ENCODE measurements at regions not wholly inside any gene's neighbourhood (a gene's known extent, or its start where the extent isn't known, plus 50 kb on each side); places are given as distances from the start of the nearest gene placed in this dataset.
"Not testable (repeated sequence)": the region's sequence is repeated elsewhere in the genome, so short reads cannot be mapped to it uniquely, and the experiment has no call there.

GRCh38 chr11:116342148-116342547, 430.6 kb downstream of the BUD13 start:
- no peaks in the 10 kb centered on the region for H3K4me1 ChIP-seq
- TF ChIP-seq CTCF (IDR thresholded peaks at IDR 0.05): no peak
- intact Hi-C loops (cut with DNase I): no loop called here
- no peak overlapping the region for H3K27ac ChIP-seq
- no peaks in the 10 kb centered on the region for H3K36me3 ChIP-seq
- no peak overlapping the region for H3K4me3 ChIP-seq
- DNase-seq (ENCODE audit: low spot score in 2 of 2): peak in 1 of 2 donors; percentile 34
- H3K9me3 ChIP-seq: no peaks in the 10 kb centered on the region
- no peaks in the 10 kb centered on the region for H3K27me3 ChIP-seq

- DNase-seq (ENCODE audit: low spot score in 2 of 2): no peak
- H3K9me3 ChIP-seq: no peaks in the 10 kb centered on the region
- no peak for TF ChIP-seq CTCF (IDR thresholded peaks at IDR 0.05)
- H3K27me3 ChIP-seq: no peaks in the 10 kb centered on the region
- H3K27ac ChIP-seq: no peak overlapping the region
- H3K4me3 ChIP-seq: no peak overlapping the region
- no peaks in the 10 kb centered on the region for H3K36me3 ChIP-seq
- no peaks in the 10 kb centered on the region for H3K4me1 ChIP-seq
- intact Hi-C loops (cut with DNase I): no loop called here
Observed at GRCh38 chr11:116339306-116340098, 433.3 kb downstream of the BUD13 start.

GRCh38 chr11:116338500-116338899, 434.3 kb downstream of the BUD13 start:
- H3K36me3 ChIP-seq; DNase-seq (ENCODE audit: low spot score in 2 of 2); H3K4me3 ChIP-seq; H3K9me3 ChIP-seq; H3K27me3 ChIP-seq; H3K27ac ChIP-seq; intact Hi-C loops (cut with DNase I); H3K4me1 ChIP-seq: not testable (repeated sequence)

DNA sequence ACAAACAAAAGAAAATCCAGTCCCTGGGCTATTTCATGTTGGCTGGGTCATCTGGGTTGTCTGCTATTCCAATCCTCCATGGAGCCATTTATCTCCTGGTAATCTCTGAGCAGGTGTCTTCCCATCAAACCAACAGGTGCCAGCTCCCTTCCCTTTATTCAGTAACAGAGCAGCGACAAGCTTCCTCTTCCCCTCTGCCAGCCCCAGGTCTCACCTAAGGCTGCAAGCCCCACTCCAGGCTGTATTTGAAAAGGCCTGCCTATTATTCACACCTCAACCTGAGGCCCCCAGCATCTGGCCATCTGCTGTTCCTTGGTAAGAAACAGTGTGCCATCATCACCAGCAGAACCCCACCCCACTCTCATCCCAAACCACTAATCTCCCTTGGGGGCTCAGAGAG, 436.2 kb downstream of the BUD13 start:
- no peak overlapping the region for H3K4me3 ChIP-seq
- H3K27me3 ChIP-seq: no peaks in the 10 kb centered on the region
- H3K27ac ChIP-seq: no peak overlapping the region
- DNase-seq (ENCODE audit: low spot score in 2 of 2): no peak
- no peaks in the 10 kb centered on the region for H3K36me3 ChIP-seq
- H3K4me1 ChIP-seq: no peaks in the 10 kb centered on the region
- intact Hi-C loops (cut with DNase I): no loop called here
- H3K9me3 ChIP-seq: no peaks in the 10 kb centered on the region
- TF ChIP-seq CTCF (IDR thresholded peaks at IDR 0.05): no peak

GRCh38 chr11:116335891-116336290, 436.9 kb downstream of the BUD13 start:
- Histone ChIP-seq H3K27me3 (no peaks in the 10 kb centered on the region), H3K36me3 (no peaks in the 10 kb centered on the region), H3K4me3 (no peak overlapping the region), H3K4me1 (no peaks in the 10 kb centered on the region), H3K9me3 (no peaks in the 10 kb centered on the region), H3K27ac (no peak overlapping the region)
- no peak for DNase-seq (ENCODE audit: low spot score in 2 of 2)
- no peak for TF ChIP-seq CTCF (IDR thresholded peaks at IDR 0.05)
- intact Hi-C loops (cut with DNase I): no loop called here

GRCh38 chr11:116335078-116335477, 437.7 kb downstream of the BUD13 start:
- H3K4me1 ChIP-seq: no peaks in the 10 kb centered on the region
- TF ChIP-seq CTCF (IDR thresholded peaks at IDR 0.05): no peak
- no peaks in the 10 kb centered on the region for H3K9me3 ChIP-seq
- no peak for DNase-seq (ENCODE audit: low spot score in 2 of 2)
- intact Hi-C loops (cut with DNase I): no loop called here
- H3K4me3 ChIP-seq: no peak overlapping the region
- H3K27ac ChIP-seq: no peak overlapping the region
- H3K27me3 ChIP-seq: no peaks in the 10 kb centered on the region
- H3K36me3 ChIP-seq: no peaks in the 10 kb centered on the region
